Endothelial cell of umbilical vein (primary cell): ENCODE measurements at regions not wholly inside any gene's neighbourhood (a gene's known extent, or its start where the extent isn't known, plus 50 kb on each side); places are given as distances from the start of the nearest gene placed in this dataset.

Source experiments
- BruUV-seq: library from RNA; stranded (reverse); fragments of 400-500 nt; replicated peaks from 2 replicates; lab custom pipeline; 2021; lab: Mats Ljungman, UMichigan
- CTCF ChIA-PET: fragments of 300-600, 350-600 bp; sonication (Branson Sonifier 250); formaldehyde crosslinking; loops from one replicate; lab custom pipeline; 2021; ENCODE audit warnings: antibody characterized with exemption, inconsistent platforms; lab: Charles Lee
- POLR2A ChIA-PET: fragments of 300-600, 350-600 bp; sonication (Branson Sonifier 250); formaldehyde crosslinking; loops from one replicate; lab custom pipeline; 2021; ENCODE audit warnings: antibody characterized with exemption, inconsistent platforms; lab: Charles Lee
- DNase-seq: peaks from one replicate; pipeline ENCODE4 v3.0.0-alpha.2; 2011; ENCODE audit warnings: low read depth, low spot score
- FAIRE-seq: peaks from 2 replicates; lab custom pipeline; 2011; peaks lifted over from hg19 to GRCh38; lab: Jason Lieb, UNC
- H2AFZ ChIP-seq: 2 replicates; pipeline ENCODE4 v1.6.0; 2012; ENCODE audit warnings: low read depth, low read length, control low read depth, inconsistent platforms
- H3K27ac ChIP-seq: 2 replicates; pipeline ENCODE4 v1.5.1; 2011; ENCODE audit warnings: low read depth, mild to moderate bottlenecking, control low read depth, low read length, moderate library complexity; ENCODE audit not compliant: insufficient read depth
- H3K27me3 ChIP-seq, 2 experiments: 2 replicates each; pipeline versions ENCODE4 v1.6.0 to v1.6.1; 2011; ENCODE audit warnings: low read length in 2 of 2, mixed read lengths in 1 of 2; ENCODE audit not compliant: control insufficient read depth in 2 of 2, insufficient read depth in 2 of 2
- H3K36me3 ChIP-seq, 2 experiments: 2 replicates in 1 of 2; 3 replicates in 1 of 2; pipeline ENCODE4 v1.5.1; 2011; ENCODE audit warnings: low read length in 2 of 2, mild to moderate bottlenecking in 1 of 2, moderate library complexity in 1 of 2; ENCODE audit not compliant: control insufficient read depth in 2 of 2, insufficient read depth in 2 of 2; ENCODE audit errors: extremely low read depth in 1 of 2
- H3K4me1 ChIP-seq: 3 replicates; pipeline ENCODE4 v1.5.1; 2011; ENCODE audit warnings: mild to moderate bottlenecking, low read length; ENCODE audit not compliant: control insufficient read depth, insufficient read depth; ENCODE audit errors: extremely low read depth
- H3K4me2 ChIP-seq: 2 replicates; pipeline ENCODE4 v1.6.1; 2011; ENCODE audit warnings: low read length, control low read depth, mixed read lengths; ENCODE audit not compliant: insufficient read depth
- H3K4me3 ChIP-seq, 3 experiments: fragments of 200-600 bp in 1 of 3; sonication (generic), shearing (Covaris generic) in 1 of 3; replicated peaks in 1 of 3; 2 replicates each; pipeline ENCODE4 v1.5.1; 2011 to 2016; ENCODE audit warnings: control low read depth in 3 of 3, low read length in 3 of 3, mild to moderate bottlenecking in 2 of 3, inconsistent platforms in 1 of 3, low read depth in 1 of 3, moderate library complexity in 1 of 3; ENCODE audit not compliant: insufficient read depth in 1 of 3
- H3K79me2 ChIP-seq: 2 replicates; pipeline ENCODE4 v1.6.0; 2012; ENCODE audit warnings: low read length, inconsistent platforms; ENCODE audit not compliant: control insufficient read depth, insufficient read depth
- H3K9ac ChIP-seq: replicated peaks from 2 replicates; pipeline ENCODE3; 2011; ENCODE audit warnings: low read length, control low read depth; ENCODE audit not compliant: insufficient read depth; ENCODE audit errors: extremely low read depth
- H3K9me1 ChIP-seq: replicated peaks from 3 replicates; pipeline ENCODE4 v1.6.0; 2011; ENCODE audit warnings: mild to moderate bottlenecking, low read length; ENCODE audit not compliant: control insufficient read depth, insufficient read depth; ENCODE audit errors: extremely low read depth
- H3K9me3 ChIP-seq: replicated peaks from 2 replicates; pipeline ENCODE4 v1.5.1; 2012; ENCODE audit warnings: low read length, inconsistent platforms; ENCODE audit not compliant: control insufficient read depth, insufficient read depth
- H4K20me1 ChIP-seq: replicated peaks from 2 replicates; pipeline ENCODE3; 2011; ENCODE audit warnings: mild to moderate bottlenecking, low read length; ENCODE audit not compliant: control insufficient read depth, insufficient read depth; ENCODE audit errors: extremely low read depth
- EZH2 ChIP-seq: IDR thresholded peaks from 2 replicates; pipeline ENCODE4 v1.6.1; 2012; ENCODE audit warnings: borderline replicate concordance, low read depth, mild to moderate bottlenecking, moderate library complexity, low read length, inconsistent platforms; ENCODE audit not compliant: severe bottlenecking
- GATA2 ChIP-seq: IDR thresholded peaks from 2 replicates; pipeline ENCODE4 v1.7.0; 2011; ENCODE audit warnings: low read depth, mild to moderate bottlenecking, moderate library complexity, mixed read lengths, low read length; ENCODE audit not compliant: insufficient read length, insufficient read depth
- JUN ChIP-seq: IDR thresholded peaks from 2 replicates; pipeline ENCODE4 v1.6.1; 2011; ENCODE audit warnings: borderline replicate concordance, low read depth; ENCODE audit not compliant: insufficient read length, insufficient read depth
- MYC ChIP-seq: IDR thresholded peaks from one replicate; pipeline ENCODE4 v1.6.1; 2011; ENCODE audit warnings: mild to moderate bottlenecking, low read depth, low read length
- POLR2AphosphoS5 ChIP-seq: IDR thresholded peaks from 2 replicates; pipeline ENCODE4 v1.6.1; 2012; ENCODE audit warnings: low read depth, mild to moderate bottlenecking, control low read depth, low read length, moderate library complexity; ENCODE audit not compliant: insufficient read depth
- dilution Hi-C: fragments of 300-500 bp; cut with MboI; formaldehyde crosslinking; loops from one replicate; pipeline ENCODE4 v1.15.0; 2019; ENCODE audit warnings: low sequenced_read_pairs; ENCODE audit not compliant: extremely low pct_ligation_motif_present
- intact Hi-C: fragments of 100-400 bp; cut with micrococcal nuclease; formaldehyde crosslinking; loops from one replicate; pipeline ENCODE4 v1.10.0; 2022
- TF ChIP-seq, protein P1 (sequence below): IDR thresholded peaks from 2 replicates; pipeline ENCODE4 v1.6.1; 2011; ENCODE audit not compliant: insufficient read depth, insufficient read length

DNA sequence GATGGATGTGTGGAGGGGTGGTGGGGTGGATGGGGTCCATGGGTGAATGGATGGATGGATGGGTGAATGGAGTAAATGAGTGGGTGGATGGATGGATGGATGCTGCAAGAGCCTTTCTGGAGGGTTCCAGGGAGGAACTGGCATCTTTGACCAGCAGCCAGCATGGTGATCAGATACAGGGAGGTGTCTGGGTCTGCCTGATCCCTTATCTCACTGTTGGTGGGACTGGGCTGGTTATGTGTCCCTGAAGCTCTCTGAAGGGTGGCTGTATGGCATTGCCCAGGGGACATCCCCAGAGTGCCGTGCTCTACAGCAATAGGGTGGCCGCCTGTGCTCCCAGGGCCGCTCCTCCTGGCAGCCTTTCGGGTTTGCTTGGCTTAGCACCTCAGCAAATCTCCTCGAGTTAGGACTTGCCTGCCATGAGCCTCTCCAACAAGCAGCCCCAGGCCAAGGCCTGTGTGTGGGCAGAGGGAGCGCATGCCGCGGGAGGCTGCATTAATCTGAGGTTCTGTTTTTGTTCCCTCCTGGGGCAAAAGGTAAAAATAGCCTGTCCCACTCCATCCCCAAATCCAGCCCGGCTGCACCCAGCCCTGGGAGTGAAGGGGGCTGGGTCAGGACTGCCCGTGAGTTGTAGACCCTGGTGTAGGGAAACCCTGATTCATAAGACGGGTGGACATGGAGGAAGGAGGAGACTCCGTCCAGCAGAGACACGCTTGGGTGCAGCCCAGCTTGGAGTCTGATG, 165.4 kb downstream of the SEC14L1 start:
- TF ChIP-seq JUN (no peak), EZH2 (no peak), POLR2AphosphoS5 (no peak)
- TF ChIP-seq, protein P1, sequence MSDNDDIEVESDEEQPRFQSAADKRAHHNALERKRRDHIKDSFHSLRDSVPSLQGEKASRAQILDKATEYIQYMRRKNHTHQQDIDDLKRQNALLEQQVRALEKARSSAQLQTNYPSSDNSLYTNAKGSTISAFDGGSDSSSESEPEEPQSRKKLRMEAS = no peak
- BruUV-seq = no TSS peak
- peaks cover 3% of the 10 kb centered on the region for H3K4me1 ChIP-seq
- intact Hi-C loops = no loop called here
- H4K20me1 ChIP-seq = no peaks in the 10 kb centered on the region
- no peak overlapping the region for H3K4me2 ChIP-seq
- no peak overlapping the region for H3K9ac ChIP-seq
- POLR2A ChIA-PET = no interaction called here
- no peaks in the 10 kb centered on the region for H3K27me3 ChIP-seq
- FAIRE-seq (no peak), DNase-seq (no peak)
- CTCF ChIA-PET = no interaction called here
- dilution Hi-C loops = no loop called here
- no peaks in the 10 kb centered on the region for H3K9me1 ChIP-seq
- no peak overlapping the region for H3K4me3 ChIP-seq
- H3K27ac ChIP-seq = no peak overlapping the region
- no peak overlapping the region for H2AFZ ChIP-seq
- no peaks in the 10 kb centered on the region for H3K79me2 ChIP-seq
- no peaks in the 10 kb centered on the region for H3K36me3 ChIP-seq
- no peaks in the 10 kb centered on the region for H3K9me3 ChIP-seq

- H3K36me3 ChIP-seq = no peaks in the 10 kb centered on the region
- ChIA-PET CTCF (no interaction called here), POLR2A (no interaction called here)
- no peaks in the 10 kb centered on the region for H3K9me1 ChIP-seq
- dilution Hi-C loops (no loop called here), intact Hi-C loops (no loop called here)
- no peaks in the 10 kb centered on the region for H3K9me3 ChIP-seq
- H3K4me3 ChIP-seq = no peak overlapping the region
- no peaks in the 10 kb centered on the region for H3K79me2 ChIP-seq
- H4K20me1 ChIP-seq = no peaks in the 10 kb centered on the region
- TF ChIP-seq GATA2 (no peak), MYC (no peak), JUN (no peak), POLR2AphosphoS5 (no peak)
- TF ChIP-seq, protein P1 = no peak
- peaks cover 3% of the 10 kb centered on the region for H3K4me1 ChIP-seq
- no peak overlapping the region for H3K4me2 ChIP-seq
- no peak for DNase-seq
- no peak overlapping the region for H2AFZ ChIP-seq
- no peak for FAIRE-seq
- no peaks in the 10 kb centered on the region for H3K27me3 ChIP-seq
- no peak overlapping the region for H3K27ac ChIP-seq
- H3K9ac ChIP-seq = no peak overlapping the region
- no TSS peak for BruUV-seq
Observed at GRCh38 chr17:77306790-77307478, 166.2 kb downstream of the SEC14L1 start.
